ENCODE measurements at regions not wholly inside any gene's neighbourhood (a gene's known extent, or its start where the extent isn't known, plus 50 kb on each side); places are given as distances from the start of the nearest gene placed in this dataset.

GRCh38 chr1:112304126-112304525, 91.9 kb upstream of the CTTNBP2NL start:
- H3K4me1 ChIP-seq (ENCODE audit: control insufficient read depth, insufficient read depth, low read length): no peaks in the 10 kb centered on the region
- no peak overlapping the region for H3K4me3 ChIP-seq (ENCODE audit: low read depth, low read length)
- ChIA-PET POLR2A (no interaction called here), CTCF (interaction anchor here (0.6 kb wide), 1 partner anchor 72 kb away, joined by 3 read pairs; no protein-coding TSS in a partner anchor)
- TF ChIP-seq ZBTB17 (tag by site-specific recombination; IDR thresholded peaks at IDR 0.05): no peak
- no peak for TF ChIP-seq ZNF433 (tag by site-specific recombination; IDR thresholded peaks at IDR 0.05; ENCODE audit: low read depth)
- TF ChIP-seq CTCF (tag by site-specific recombination; IDR thresholded peaks at IDR 0.05): no peak
- TF ChIP-seq ZNF138 (tag by site-specific recombination; IDR thresholded peaks at IDR 0.05; ENCODE audit: borderline replicate concordance): no peak
- TF ChIP-seq ZNF621 (tag by site-specific recombination; IDR thresholded peaks at IDR 0.05): no peak
- no peak for TF ChIP-seq ZNF48 (tag by site-specific recombination; IDR thresholded peaks at IDR 0.05)
- no peak for TF ChIP-seq ZNF704 (tag by site-specific recombination; IDR thresholded peaks at IDR 0.05)
- no peak for TF ChIP-seq ZNF610 (tag by site-specific recombination; IDR thresholded peaks at IDR 0.05; ENCODE audit: borderline replicate concordance)
- TF ChIP-seq ZSCAN30 (tag by site-specific recombination; IDR thresholded peaks at IDR 0.05): no peak
- TF ChIP-seq ZNF692 (tag by site-specific recombination; IDR thresholded peaks at IDR 0.05): no peak
- TF ChIP-seq ZNF223 (tag by site-specific recombination; IDR thresholded peaks at IDR 0.05): no peak
- no peaks in the 10 kb centered on the region for H3K36me3 ChIP-seq (ENCODE audit: control insufficient read depth in 2 of 2, insufficient read depth in 1 of 2, low read length in 2 of 2)
- no peak overlapping the region for H3K27ac ChIP-seq (ENCODE audit: extremely low read depth, low read depth, low read length)
- H3K9me3 ChIP-seq (ENCODE audit: control insufficient read depth, insufficient read depth, low read depth, low read length): no peaks in the 10 kb centered on the region

GRCh38 chr1:112304612-112305011, 91.4 kb upstream of the CTTNBP2NL start:
- Histone ChIP-seq H3K9me3 (ENCODE audit: control insufficient read depth, insufficient read depth, low read depth, low read length) (no peaks in the 10 kb centered on the region), H3K4me1 (ENCODE audit: control insufficient read depth, insufficient read depth, low read length) (no peaks in the 10 kb centered on the region), H3K36me3 (ENCODE audit: control insufficient read depth in 2 of 2, insufficient read depth in 1 of 2, low read length in 2 of 2) (no peaks in the 10 kb centered on the region), H3K27ac (ENCODE audit: extremely low read depth, low read depth, low read length) (no peak overlapping the region), H3K4me3 (ENCODE audit: low read depth, low read length) (no peak overlapping the region)
- ChIA-PET CTCF (interaction anchor here (0.6 kb wide), 1 partner anchor 73 kb away, joined by 3 read pairs; no protein-coding TSS in a partner anchor), POLR2A (no interaction called here)
- TF ChIP-seq ZNF148 (tag by site-specific recombination; IDR thresholded peaks at IDR 0.05; ENCODE audit: borderline replicate concordance) (no peak), ZNF76 (tag by site-specific recombination; IDR thresholded peaks at IDR 0.05; ENCODE audit: borderline replicate concordance, low read depth) (no peak), OVOL3 (tag by site-specific recombination; IDR thresholded peaks at IDR 0.05) (no peak), ZNF768 (tag by site-specific recombination; IDR thresholded peaks at IDR 0.05) (no peak), ZNF132 (tag by site-specific recombination; IDR thresholded peaks at IDR 0.05; ENCODE audit: borderline replicate concordance) (no peak), KLF1 (tag by site-specific recombination; IDR thresholded peaks at IDR 0.05) (no peak), ZBTB20 (tag by site-specific recombination; IDR thresholded peaks at IDR 0.05) (no peak), ZNF548 (tag by site-specific recombination; IDR thresholded peaks at IDR 0.05) (no peak), ZNF302 (tag by site-specific recombination; IDR thresholded peaks at IDR 0.05; ENCODE audit: low read depth) (no peak)

Data from HEK293 (cell line).